ENCODE measurements at regions not wholly inside any gene's neighbourhood (a gene's known extent, or its start where the extent isn't known, plus 50 kb on each side); places are given as distances from the start of the nearest gene placed in this dataset.

DNA sequence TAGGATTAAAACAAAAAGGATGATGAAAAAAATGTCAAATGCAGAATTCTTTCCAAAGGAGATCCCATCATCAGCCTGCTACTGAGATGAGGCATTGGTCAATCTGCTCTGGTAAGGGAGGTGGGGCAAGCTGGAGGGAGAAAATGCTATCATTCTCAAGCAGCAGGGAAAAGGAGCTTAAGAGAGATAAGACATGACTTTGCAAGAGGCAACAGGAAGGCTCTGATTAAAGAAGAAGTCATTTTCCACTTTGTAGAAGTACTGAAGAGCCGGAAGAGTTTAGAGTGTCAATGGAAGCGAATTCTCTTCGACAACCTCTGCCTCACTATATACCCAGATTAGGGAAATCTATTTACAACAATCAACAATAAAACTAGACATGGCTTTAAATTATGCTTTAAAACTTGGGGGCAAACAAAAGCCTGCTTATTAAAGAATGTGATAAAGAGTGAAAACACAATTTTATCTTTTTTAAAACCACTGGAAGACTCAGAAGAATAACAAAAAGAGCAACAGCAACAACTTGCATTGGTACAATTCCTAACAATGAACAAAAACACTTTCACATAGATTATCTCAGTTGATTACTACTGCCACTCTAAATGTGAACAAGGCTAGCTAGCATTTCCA lies 81.8 kb upstream of the NANOGP8 start (continued):
- TF ChIP-seq, protein P1, sequence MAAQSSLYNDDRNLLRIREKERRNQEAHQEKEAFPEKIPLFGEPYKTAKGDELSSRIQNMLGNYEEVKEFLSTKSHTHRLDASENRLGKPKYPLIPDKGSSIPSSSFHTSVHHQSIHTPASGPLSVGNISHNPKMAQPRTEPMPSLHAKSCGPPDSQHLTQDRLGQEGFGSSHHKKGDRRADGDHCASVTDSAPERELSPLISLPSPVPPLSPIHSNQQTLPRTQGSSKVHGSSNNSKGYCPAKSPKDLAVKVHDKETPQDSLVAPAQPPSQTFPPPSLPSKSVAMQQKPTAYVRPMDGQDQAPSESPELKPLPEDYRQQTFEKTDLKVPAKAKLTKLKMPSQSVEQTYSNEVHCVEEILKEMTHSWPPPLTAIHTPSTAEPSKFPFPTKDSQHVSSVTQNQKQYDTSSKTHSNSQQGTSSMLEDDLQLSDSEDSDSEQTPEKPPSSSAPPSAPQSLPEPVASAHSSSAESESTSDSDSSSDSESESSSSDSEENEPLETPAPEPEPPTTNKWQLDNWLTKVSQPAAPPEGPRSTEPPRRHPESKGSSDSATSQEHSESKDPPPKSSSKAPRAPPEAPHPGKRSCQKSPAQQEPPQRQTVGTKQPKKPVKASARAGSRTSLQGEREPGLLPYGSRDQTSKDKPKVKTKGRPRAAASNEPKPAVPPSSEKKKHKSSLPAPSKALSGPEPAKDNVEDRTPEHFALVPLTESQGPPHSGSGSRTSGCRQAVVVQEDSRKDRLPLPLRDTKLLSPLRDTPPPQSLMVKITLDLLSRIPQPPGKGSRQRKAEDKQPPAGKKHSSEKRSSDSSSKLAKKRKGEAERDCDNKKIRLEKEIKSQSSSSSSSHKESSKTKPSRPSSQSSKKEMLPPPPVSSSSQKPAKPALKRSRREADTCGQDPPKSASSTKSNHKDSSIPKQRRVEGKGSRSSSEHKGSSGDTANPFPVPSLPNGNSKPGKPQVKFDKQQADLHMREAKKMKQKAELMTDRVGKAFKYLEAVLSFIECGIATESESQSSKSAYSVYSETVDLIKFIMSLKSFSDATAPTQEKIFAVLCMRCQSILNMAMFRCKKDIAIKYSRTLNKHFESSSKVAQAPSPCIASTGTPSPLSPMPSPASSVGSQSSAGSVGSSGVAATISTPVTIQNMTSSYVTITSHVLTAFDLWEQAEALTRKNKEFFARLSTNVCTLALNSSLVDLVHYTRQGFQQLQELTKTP (IDR thresholded peaks at IDR 0.05; ENCODE audit: low read depth in 1 of 2, partially characterized antibody in 2 of 2), result peak in 1 of 2 experiments; percentile 87
- TF ChIP-seq, protein P2, sequence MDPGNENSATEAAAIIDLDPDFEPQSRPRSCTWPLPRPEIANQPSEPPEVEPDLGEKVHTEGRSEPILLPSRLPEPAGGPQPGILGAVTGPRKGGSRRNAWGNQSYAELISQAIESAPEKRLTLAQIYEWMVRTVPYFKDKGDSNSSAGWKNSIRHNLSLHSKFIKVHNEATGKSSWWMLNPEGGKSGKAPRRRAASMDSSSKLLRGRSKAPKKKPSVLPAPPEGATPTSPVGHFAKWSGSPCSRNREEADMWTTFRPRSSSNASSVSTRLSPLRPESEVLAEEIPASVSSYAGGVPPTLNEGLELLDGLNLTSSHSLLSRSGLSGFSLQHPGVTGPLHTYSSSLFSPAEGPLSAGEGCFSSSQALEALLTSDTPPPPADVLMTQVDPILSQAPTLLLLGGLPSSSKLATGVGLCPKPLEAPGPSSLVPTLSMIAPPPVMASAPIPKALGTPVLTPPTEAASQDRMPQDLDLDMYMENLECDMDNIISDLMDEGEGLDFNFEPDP (CRISPR knock-in tag; IDR thresholded peaks at IDR 0.05), result no peak
- TF ChIP-seq, protein P3, sequence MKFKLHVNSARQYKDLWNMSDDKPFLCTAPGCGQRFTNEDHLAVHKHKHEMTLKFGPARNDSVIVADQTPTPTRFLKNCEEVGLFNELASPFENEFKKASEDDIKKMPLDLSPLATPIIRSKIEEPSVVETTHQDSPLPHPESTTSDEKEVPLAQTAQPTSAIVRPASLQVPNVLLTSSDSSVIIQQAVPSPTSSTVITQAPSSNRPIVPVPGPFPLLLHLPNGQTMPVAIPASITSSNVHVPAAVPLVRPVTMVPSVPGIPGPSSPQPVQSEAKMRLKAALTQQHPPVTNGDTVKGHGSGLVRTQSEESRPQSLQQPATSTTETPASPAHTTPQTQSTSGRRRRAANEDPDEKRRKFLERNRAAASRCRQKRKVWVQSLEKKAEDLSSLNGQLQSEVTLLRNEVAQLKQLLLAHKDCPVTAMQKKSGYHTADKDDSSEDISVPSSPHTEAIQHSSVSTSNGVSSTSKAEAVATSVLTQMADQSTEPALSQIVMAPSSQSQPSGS (CRISPR knock-in tag; IDR thresholded peaks at IDR 0.05), result no peak
- no peak for TF ChIP-seq ZNF263 (CRISPR knock-in tag; IDR thresholded peaks at IDR 0.05; ENCODE audit: borderline replicate concordance)
- no peak for TF ChIP-seq RBM34 (IDR thresholded peaks at IDR 0.05; ENCODE audit: borderline replicate concordance, insufficient read depth, low read length)
- TF ChIP-seq YBX1 (IDR thresholded peaks at IDR 0.05), result no peak
- TF ChIP-seq, protein P4, sequence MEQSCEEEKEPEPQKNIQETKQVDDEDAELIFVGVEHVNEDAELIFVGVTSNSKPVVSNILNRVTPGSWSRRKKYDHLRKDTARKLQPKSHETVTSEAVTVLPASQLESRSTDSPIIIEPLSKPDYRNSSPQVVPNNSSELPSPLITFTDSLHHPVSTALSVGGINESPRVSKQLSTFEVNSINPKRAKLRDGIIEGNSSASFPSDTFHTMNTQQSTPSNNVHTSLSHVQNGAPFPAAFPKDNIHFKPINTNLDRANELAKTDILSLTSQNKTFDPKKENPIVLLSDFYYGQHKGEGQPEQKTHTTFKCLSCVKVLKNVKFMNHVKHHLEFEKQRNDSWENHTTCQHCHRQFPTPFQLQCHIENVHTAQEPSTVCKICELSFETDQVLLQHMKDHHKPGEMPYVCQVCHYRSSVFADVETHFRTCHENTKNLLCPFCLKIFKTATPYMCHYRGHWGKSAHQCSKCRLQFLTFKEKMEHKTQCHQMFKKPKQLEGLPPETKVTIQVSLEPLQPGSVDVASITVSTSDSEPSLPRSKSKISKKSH (CRISPR knock-in tag; IDR thresholded peaks at IDR 0.05), result no peak
- TF ChIP-seq MYNN (IDR thresholded peaks at IDR 0.05), result peak; percentile 58; the same call in 1 of the 2 replicates
- no peak for TF ChIP-seq MYNN (CRISPR knock-in tag; IDR thresholded peaks at IDR 0.05)
- no peak for TF ChIP-seq SNIP1 (IDR thresholded peaks at IDR 0.05; ENCODE audit: low read depth)
- TF ChIP-seq POLR2AphosphoS2 (IDR thresholded peaks at IDR 0.05; ENCODE audit: low read length), result no peak
- peak; percentile 98 for TF ChIP-seq CBFA2T2 (conservative IDR thresholded peaks at IDR 0.05)
- TF ChIP-seq MAFK (IDR thresholded peaks at IDR 0.05; ENCODE audit: low read length), result peak; percentile 66
- peak; percentile 97 for TF ChIP-seq NCOR1 (IDR thresholded peaks at IDR 0.05)
- TF ChIP-seq ZNF644 (tag; IDR thresholded peaks at IDR 0.05; ENCODE audit: low read depth), result peak; percentile 90
- TF ChIP-seq HDAC2 (IDR thresholded peaks at IDR 0.05), result peak; percentile 86
- TF ChIP-seq, protein P5, sequence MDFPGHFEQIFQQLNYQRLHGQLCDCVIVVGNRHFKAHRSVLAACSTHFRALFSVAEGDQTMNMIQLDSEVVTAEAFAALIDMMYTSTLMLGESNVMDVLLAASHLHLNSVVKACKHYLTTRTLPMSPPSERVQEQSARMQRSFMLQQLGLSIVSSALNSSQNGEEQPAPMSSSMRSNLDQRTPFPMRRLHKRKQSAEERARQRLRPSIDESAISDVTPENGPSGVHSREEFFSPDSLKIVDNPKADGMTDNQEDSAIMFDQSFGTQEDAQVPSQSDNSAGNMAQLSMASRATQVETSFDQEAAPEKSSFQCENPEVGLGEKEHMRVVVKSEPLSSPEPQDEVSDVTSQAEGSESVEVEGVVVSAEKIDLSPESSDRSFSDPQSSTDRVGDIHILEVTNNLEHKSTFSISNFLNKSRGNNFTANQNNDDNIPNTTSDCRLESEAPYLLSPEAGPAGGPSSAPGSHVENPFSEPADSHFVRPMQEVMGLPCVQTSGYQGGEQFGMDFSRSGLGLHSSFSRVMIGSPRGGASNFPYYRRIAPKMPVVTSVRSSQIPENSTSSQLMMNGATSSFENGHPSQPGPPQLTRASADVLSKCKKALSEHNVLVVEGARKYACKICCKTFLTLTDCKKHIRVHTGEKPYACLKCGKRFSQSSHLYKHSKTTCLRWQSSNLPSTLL (IDR thresholded peaks at IDR 0.05), result no peak
- no peak for TF ChIP-seq GABPB2 (CRISPR knock-in tag; conservative IDR thresholded peaks at IDR 0.05)
- TF ChIP-seq ESRRB (CRISPR knock-in tag; IDR thresholded peaks at IDR 0.05; ENCODE audit: borderline replicate concordance), result no peak
- no peak for TF ChIP-seq NCOA6 (IDR thresholded peaks at IDR 0.05)
- TF ChIP-seq GATAD2A (IDR thresholded peaks at IDR 0.05), result no peak
